ENCODE measurements at regions not wholly inside any gene's neighbourhood (a gene's known extent, or its start where the extent isn't known, plus 50 kb on each side); places are given as distances from the start of the nearest gene placed in this dataset.

- intact Hi-C loops (cut with DNase I): no loop called here
- TF ChIP-seq, protein P1, sequence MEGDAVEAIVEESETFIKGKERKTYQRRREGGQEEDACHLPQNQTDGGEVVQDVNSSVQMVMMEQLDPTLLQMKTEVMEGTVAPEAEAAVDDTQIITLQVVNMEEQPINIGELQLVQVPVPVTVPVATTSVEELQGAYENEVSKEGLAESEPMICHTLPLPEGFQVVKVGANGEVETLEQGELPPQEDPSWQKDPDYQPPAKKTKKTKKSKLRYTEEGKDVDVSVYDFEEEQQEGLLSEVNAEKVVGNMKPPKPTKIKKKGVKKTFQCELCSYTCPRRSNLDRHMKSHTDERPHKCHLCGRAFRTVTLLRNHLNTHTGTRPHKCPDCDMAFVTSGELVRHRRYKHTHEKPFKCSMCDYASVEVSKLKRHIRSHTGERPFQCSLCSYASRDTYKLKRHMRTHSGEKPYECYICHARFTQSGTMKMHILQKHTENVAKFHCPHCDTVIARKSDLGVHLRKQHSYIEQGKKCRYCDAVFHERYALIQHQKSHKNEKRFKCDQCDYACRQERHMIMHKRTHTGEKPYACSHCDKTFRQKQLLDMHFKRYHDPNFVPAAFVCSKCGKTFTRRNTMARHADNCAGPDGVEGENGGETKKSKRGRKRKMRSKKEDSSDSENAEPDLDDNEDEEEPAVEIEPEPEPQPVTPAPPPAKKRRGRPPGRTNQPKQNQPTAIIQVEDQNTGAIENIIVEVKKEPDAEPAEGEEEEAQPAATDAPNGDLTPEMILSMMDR (IDR thresholded peaks at IDR 0.05; ENCODE audit: borderline replicate concordance, extremely low read depth, insufficient read depth): no peak
Observed at GRCh38 chr14:30204431-30204980, 276.9 kb upstream of the PRKD1 start.

DNA sequence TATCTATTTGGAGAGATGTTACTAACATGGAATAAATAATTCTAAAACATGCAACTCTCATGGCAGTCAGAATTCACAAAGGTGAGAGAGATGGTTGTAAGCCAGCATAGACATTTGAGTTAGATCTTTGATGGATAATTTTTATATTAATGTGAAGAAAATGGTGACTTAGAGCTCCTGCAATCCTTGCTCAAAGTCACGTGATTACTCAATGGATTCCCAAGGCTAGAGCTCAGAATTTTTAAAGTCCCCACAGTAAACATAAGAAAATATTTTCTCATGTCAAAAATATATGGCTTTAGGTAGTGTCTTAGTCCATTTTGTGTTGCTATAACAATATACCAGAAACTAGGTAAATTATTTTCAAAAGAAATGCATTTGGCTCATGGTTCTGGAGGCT is 281.5 kb upstream of the PRKD1 start:
- H3K27ac ChIP-seq (ENCODE audit: low read depth in 2 of 2, low read length in 2 of 2): no peak overlapping the region
- DNase-seq: no peak
- H3K9me3 ChIP-seq (ENCODE audit: control insufficient read depth in 2 of 3, insufficient read depth in 1 of 3, low read length in 3 of 3): no peaks in the 10 kb centered on the region
- no peaks in the 10 kb centered on the region for H3K36me3 ChIP-seq (ENCODE audit: control insufficient read depth in 2 of 3, insufficient read depth in 3 of 3, low read length in 3 of 3)
- FAIRE-seq: no peak
- no peak overlapping the region for H3K4me3 ChIP-seq (ENCODE audit: low read length in 3 of 3)
- no peaks in the 10 kb centered on the region for H3K4me1 ChIP-seq (ENCODE audit: control insufficient read depth in 2 of 3, insufficient read depth in 2 of 3, low read depth in 1 of 3, low read length in 3 of 3)
- H3K27me3 ChIP-seq (ENCODE audit: control insufficient read depth, insufficient read depth, low read length): no peaks in the 10 kb centered on the region
- H3K9ac ChIP-seq (ENCODE audit: low read length in 3 of 3): no peak overlapping the region
- TF ChIP-seq, protein P1 (IDR thresholded peaks at IDR 0.05; ENCODE audit: borderline replicate concordance, extremely low read depth, insufficient read depth): no peak
- intact Hi-C loops (cut with DNase I): no loop called here

More at GRCh38 chr14:30204431-30204980, 276.9 kb upstream of the PRKD1 start:
- Histone ChIP-seq H3K4me3 (ENCODE audit: low read length in 3 of 3) (no peak overlapping the region), H3K9ac (ENCODE audit: low read length in 3 of 3) (no peak overlapping the region), H3K4me1 (ENCODE audit: control insufficient read depth in 2 of 3, insufficient read depth in 2 of 3, low read depth in 1 of 3, low read length in 3 of 3) (no peaks in the 10 kb centered on the region), H3K36me3 (ENCODE audit: control insufficient read depth in 2 of 3, insufficient read depth in 3 of 3, low read length in 3 of 3) (no peaks in the 10 kb centered on the region), H3K9me3 (ENCODE audit: control insufficient read depth in 2 of 3, insufficient read depth in 1 of 3, low read length in 3 of 3) (no peaks in the 10 kb centered on the region), H3K27ac (ENCODE audit: low read depth in 2 of 2, low read length in 2 of 2) (no peak overlapping the region), H3K27me3 (ENCODE audit: control insufficient read depth, insufficient read depth, low read length) (no peaks in the 10 kb centered on the region)
- FAIRE-seq: no peak
- no peak for DNase-seq

DNA sequence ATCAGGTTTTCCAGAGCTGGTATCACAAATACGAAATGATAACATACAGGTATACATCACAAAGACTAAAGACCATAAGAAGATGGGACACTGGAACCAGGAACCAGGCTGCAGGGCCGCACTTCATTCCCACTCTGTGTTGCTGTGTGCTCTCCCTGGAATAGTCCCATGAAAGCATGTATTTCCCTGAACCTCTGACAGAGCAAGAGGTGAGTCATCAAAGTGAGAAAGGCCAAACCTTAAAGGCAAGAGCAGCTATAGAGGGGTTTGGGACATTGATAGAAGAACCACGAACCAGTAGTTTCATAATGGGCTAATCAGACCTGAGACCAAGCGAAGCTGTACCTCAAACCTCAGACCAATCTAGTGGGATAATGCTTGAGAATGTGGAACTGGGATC is 283.0 kb upstream of the PRKD1 start:
- TF ChIP-seq, protein P1 (IDR thresholded peaks at IDR 0.05; ENCODE audit: borderline replicate concordance, extremely low read depth, insufficient read depth): no peak
- no peak for FAIRE-seq
- Histone ChIP-seq H3K9ac (ENCODE audit: low read length in 3 of 3) (no peak overlapping the region), H3K27ac (ENCODE audit: low read depth in 2 of 2, low read length in 2 of 2) (no peak overlapping the region), H3K9me3 (ENCODE audit: control insufficient read depth in 2 of 3, insufficient read depth in 1 of 3, low read length in 3 of 3) (no peaks in the 10 kb centered on the region), H3K4me1 (ENCODE audit: control insufficient read depth in 2 of 3, insufficient read depth in 2 of 3, low read depth in 1 of 3, low read length in 3 of 3) (no peaks in the 10 kb centered on the region), H3K27me3 (ENCODE audit: control insufficient read depth, insufficient read depth, low read length) (no peaks in the 10 kb centered on the region), H3K36me3 (ENCODE audit: control insufficient read depth in 2 of 3, insufficient read depth in 3 of 3, low read length in 3 of 3) (no peaks in the 10 kb centered on the region), H3K4me3 (ENCODE audit: low read length in 3 of 3) (no peak overlapping the region)
- DNase-seq: no peak
- intact Hi-C loops (cut with DNase I): loop anchor here (10.0 kb wide), 2 partner anchors 666 to 1456 kb away; no protein-coding TSS in a partner anchor

GRCh38 chr14:30211326-30211725 is 283.7 kb upstream of the PRKD1 start:
- Histone ChIP-seq H3K27ac (ENCODE audit: low read depth in 2 of 2, low read length in 2 of 2) (no peak overlapping the region), H3K27me3 (ENCODE audit: control insufficient read depth, insufficient read depth, low read length) (no peaks in the 10 kb centered on the region), H3K36me3 (ENCODE audit: control insufficient read depth in 2 of 3, insufficient read depth in 3 of 3, low read length in 3 of 3) (no peaks in the 10 kb centered on the region), H3K9ac (ENCODE audit: low read length in 3 of 3) (no peak overlapping the region), H3K9me3 (ENCODE audit: control insufficient read depth in 2 of 3, insufficient read depth in 1 of 3, low read length in 3 of 3) (no peaks in the 10 kb centered on the region), H3K4me3 (ENCODE audit: low read length in 3 of 3) (no peak overlapping the region), H3K4me1 (ENCODE audit: control insufficient read depth in 2 of 3, insufficient read depth in 2 of 3, low read depth in 1 of 3, low read length in 3 of 3) (no peaks in the 10 kb centered on the region)
- FAIRE-seq (no peak), DNase-seq (no peak)
- TF ChIP-seq, protein P1 (IDR thresholded peaks at IDR 0.05; ENCODE audit: borderline replicate concordance, extremely low read depth, insufficient read depth): no peak
- intact Hi-C loops (cut with DNase I): loop anchor here (10.0 kb wide), 2 partner anchors 667 to 1457 kb away; no protein-coding TSS in a partner anchor
